Naive thymus-derived CD8-positive, alpha-beta T cell (primary cell): ENCODE measurements at regions not wholly inside any gene's neighbourhood (a gene's known extent, or its start where the extent isn't known, plus 50 kb on each side); places are given as distances from the start of the nearest gene placed in this dataset.

Experiments used
- ATAC-seq, 2 donors: fragments of 150-1000 bp; cut with Tn5 transposase in 1 of 2; sonication (Bioruptor Pico), chemical (Tn5 transposase) in 1 of 2; 1 replicate in 1 of 2; 2 replicates in 1 of 2; pipeline ENCODE4 v1.10.0; 2021; ENCODE audit warnings: mild to moderate bottlenecking in 2 of 2, moderate library complexity in 2 of 2
- POLR2A ChIA-PET: fragments of 350-600 bp; sonication (Branson Sonifier 250); formaldehyde crosslinking; loops from one replicate; lab custom pipeline; 2021; ENCODE audit warnings: antibody characterized with exemption; lab: Charles Lee
- DNase-seq, 10 donors: peaks; one replicate each; pipeline versions ENCODE4 v3.0.0 to v3.0.0-alpha.2; 2020 to 2022
- H3K27ac Mint-ChIP-seq, 10 donors: one replicate each; pipeline ENCODE4 v1.8.0; 2020 to 2022; ENCODE audit warnings: mild to moderate bottlenecking in 10 of 10, mixed read lengths in 10 of 10, moderate library complexity in 4 of 10, inconsistent platforms in 1 of 10
- H3K27me3 Mint-ChIP-seq, 5 donors: one replicate each; pipeline ENCODE4 v1.8.0; 2021 to 2022; ENCODE audit warnings: mixed read lengths in 5 of 5
- H3K36me3 Mint-ChIP-seq, 3 donors: one replicate each; pipeline ENCODE4 v1.8.0; 2020 to 2022; ENCODE audit warnings: mixed read lengths in 3 of 3, mild to moderate bottlenecking in 2 of 3, inconsistent platforms in 1 of 3
- H3K4me1 Mint-ChIP-seq, 4 donors: one replicate each; pipeline ENCODE4 v1.8.0; 2021 to 2022; ENCODE audit warnings: mixed read lengths in 4 of 4
- H3K4me3 Mint-ChIP-seq, 10 donors: one replicate each; pipeline ENCODE4 v1.8.0; 2020 to 2022; ENCODE audit warnings: mild to moderate bottlenecking in 10 of 10, mixed read lengths in 10 of 10, moderate library complexity in 6 of 10, inconsistent platforms in 1 of 10
- H3K9me3 Mint-ChIP-seq, 9 donors: one replicate each; pipeline ENCODE4 v1.8.0; 2020 to 2022; ENCODE audit warnings: mixed read lengths in 9 of 9, mild to moderate bottlenecking in 3 of 9, inconsistent platforms in 1 of 9, moderate library complexity in 1 of 9

DNA sequence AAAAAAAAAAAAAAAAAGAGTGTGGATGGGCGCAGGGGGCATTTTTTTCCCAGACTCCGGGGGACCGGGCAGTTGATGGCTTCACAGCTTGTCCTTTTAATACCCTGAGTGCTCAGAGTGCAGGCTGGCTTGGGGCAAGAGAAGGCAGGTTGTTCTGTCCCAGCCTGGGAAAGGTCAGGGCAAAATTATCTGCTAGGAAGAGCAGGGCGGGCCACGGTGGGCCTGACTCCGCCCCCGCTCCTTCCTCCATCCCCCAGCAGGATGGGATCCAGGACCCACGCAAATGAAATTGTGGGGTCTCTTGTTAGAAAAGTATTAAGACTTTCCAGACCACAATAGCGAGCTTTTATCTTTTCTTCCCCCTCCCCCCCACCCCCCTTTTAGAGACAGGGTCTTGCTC, 70.7 kb downstream of the PTPRS start:
- no peak overlapping the region for H3K27ac Mint-ChIP-seq
- H3K9me3 Mint-ChIP-seq, result no peaks in the 10 kb centered on the region
- POLR2A ChIA-PET, result no interaction called here
- no peak overlapping the region for H3K4me3 Mint-ChIP-seq
- peaks cover 0 to 4% (median 2%) of the 10 kb centered on the region in 3 donors for H3K36me3 Mint-ChIP-seq
- ATAC-seq (no peak), DNase-seq (no peak)
- H3K4me1 Mint-ChIP-seq, result no peaks in the 10 kb centered on the region
- H3K27me3 Mint-ChIP-seq, result no peaks in the 10 kb centered on the region

GRCh38 chr19:5269279-5269678, 71.3 kb downstream of the PTPRS start:
- H3K27ac Mint-ChIP-seq, result peak overlapping the region in 1 of 10 donors; percentile 9
- POLR2A ChIA-PET, result no interaction called here
- no peak for ATAC-seq
- H3K4me1 Mint-ChIP-seq, result no peaks in the 10 kb centered on the region
- H3K36me3 Mint-ChIP-seq, result peaks cover 0 to 4% (median 2%) of the 10 kb centered on the region in 3 donors
- no peak overlapping the region for H3K4me3 Mint-ChIP-seq
- no peaks in the 10 kb centered on the region for H3K9me3 Mint-ChIP-seq
- no peaks in the 10 kb centered on the region for H3K27me3 Mint-ChIP-seq
- no peak for DNase-seq

GRCh38 chr19:5268801-5269200, 71.8 kb downstream of the PTPRS start:
- peak overlapping the region in 1 of 10 donors; percentile 9 for H3K27ac Mint-ChIP-seq
- H3K27me3 Mint-ChIP-seq, result no peaks in the 10 kb centered on the region
- H3K9me3 Mint-ChIP-seq, result no peaks in the 10 kb centered on the region
- DNase-seq, result no peak
- no peaks in the 10 kb centered on the region for H3K4me1 Mint-ChIP-seq
- H3K4me3 Mint-ChIP-seq, result no peak overlapping the region
- ATAC-seq, result no peak
- H3K36me3 Mint-ChIP-seq, result peaks cover 0 to 4% (median 2%) of the 10 kb centered on the region in 3 donors
- POLR2A ChIA-PET, result no interaction called here

DNA sequence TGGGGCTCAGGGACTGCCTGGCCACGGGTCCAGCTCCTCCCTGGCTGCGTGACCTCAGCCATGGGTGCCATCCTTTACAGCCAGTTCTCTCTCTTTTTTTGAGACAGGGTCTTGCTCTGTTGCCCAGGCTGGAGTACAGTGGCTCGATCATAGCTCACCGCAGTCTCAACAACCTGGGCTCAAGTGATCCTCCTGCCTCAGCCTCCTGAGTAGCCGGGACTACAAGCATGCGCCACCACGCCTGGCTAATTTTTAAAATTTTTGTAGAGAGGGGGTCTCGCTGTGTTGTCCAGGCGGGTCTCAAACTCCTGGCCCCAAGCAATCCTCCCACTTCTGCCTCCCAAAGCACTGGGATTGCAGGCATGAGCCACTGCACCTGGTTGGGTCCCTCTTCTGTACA, 75.4 kb downstream of the PTPRS start:
- DNase-seq, result no peak
- H3K9me3 Mint-ChIP-seq, result peaks cover 0 to 1% (median 0%) of the 10 kb centered on the region in 9 donors
- no peaks in the 10 kb centered on the region for H3K36me3 Mint-ChIP-seq
- H3K4me1 Mint-ChIP-seq, result no peaks in the 10 kb centered on the region
- no peaks in the 10 kb centered on the region for H3K27me3 Mint-ChIP-seq
- H3K27ac Mint-ChIP-seq, result no peak overlapping the region
- no peak overlapping the region for H3K4me3 Mint-ChIP-seq
- ATAC-seq, result no peak
- POLR2A ChIA-PET, result no interaction called here

DNA sequence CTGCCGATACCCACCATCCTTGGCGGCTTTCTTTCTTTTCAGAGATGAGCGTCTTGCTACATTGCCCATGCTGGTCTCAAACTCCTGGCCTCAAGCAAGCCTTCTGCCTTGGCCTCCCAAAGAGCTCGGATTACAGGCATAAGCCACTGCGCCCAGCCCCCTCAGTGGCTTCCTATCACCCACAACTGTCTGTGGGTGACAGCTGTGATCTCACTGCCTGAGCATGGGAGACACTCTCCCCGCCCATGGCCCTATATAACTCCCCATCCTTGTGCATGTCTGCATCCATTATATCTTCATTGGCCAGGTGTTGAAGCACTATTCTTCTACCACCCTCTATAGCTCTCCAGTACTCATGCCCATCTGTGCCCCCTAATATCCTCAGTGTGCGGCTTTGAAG, 76.2 kb downstream of the PTPRS start:
- H3K27me3 Mint-ChIP-seq, result no peaks in the 10 kb centered on the region
- H3K9me3 Mint-ChIP-seq, result peaks cover 0 to 1% (median 0%) of the 10 kb centered on the region in 9 donors
- H3K27ac Mint-ChIP-seq, result no peak overlapping the region
- H3K4me1 Mint-ChIP-seq, result no peaks in the 10 kb centered on the region
- no peak for ATAC-seq
- H3K4me3 Mint-ChIP-seq, result no peak overlapping the region
- no peaks in the 10 kb centered on the region for H3K36me3 Mint-ChIP-seq
- POLR2A ChIA-PET, result no interaction called here
- DNase-seq, result no peak

DNA sequence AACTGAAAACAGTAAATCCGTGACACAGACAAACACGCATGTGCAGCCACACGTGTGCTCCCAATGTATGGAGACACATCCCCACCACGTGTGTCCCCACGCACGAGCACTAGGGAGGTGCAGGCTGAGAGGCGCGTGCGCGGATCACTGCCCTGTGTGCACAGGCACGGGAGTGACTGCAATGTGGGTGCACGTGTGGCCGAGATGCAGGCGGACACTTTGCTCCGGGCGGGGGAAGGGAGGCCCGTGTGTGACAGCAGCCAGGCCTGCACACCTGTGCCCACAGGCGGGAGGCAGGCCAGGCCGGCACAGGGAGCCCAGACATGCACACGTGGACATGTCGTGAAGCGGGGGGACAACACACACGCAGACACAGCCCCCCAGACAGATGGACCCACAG, 77.0 kb downstream of the PTPRS start:
- DNase-seq, result no peak

DNA sequence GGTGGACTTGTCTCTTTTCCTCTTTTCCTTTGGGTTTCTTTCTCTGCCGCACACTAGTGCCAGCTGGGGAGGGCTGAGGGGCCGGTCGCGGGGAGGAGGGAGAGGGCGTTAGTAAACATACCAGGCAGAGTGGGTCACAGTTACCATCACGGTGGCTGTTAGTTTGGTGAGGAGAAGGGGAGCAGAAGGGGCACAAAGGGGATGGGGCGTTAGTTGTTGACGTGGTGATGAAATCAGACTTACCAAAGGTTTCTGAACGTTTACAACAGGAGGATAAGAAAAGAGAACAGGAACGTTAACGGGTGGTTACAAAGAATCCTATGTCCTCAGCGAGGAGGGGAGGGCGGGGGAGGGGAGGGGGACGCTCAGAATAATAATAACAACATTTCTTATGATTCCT, 77.9 kb downstream of the PTPRS start:
- no peak for ATAC-seq
- no peaks in the 10 kb centered on the region for H3K4me1 Mint-ChIP-seq
- no peak for DNase-seq
- peaks cover 0 to 1% (median 0%) of the 10 kb centered on the region in 9 donors for H3K9me3 Mint-ChIP-seq
- H3K27ac Mint-ChIP-seq, result no peak overlapping the region
- no peak overlapping the region for H3K4me3 Mint-ChIP-seq
- H3K36me3 Mint-ChIP-seq, result no peaks in the 10 kb centered on the region
- H3K27me3 Mint-ChIP-seq, result no peaks in the 10 kb centered on the region
- POLR2A ChIA-PET, result no interaction called here

More for the DNA sequence above, 77.0 kb downstream of the PTPRS start:
- no peaks in the 10 kb centered on the region for H3K4me1 Mint-ChIP-seq
- peaks cover 0 to 1% (median 0%) of the 10 kb centered on the region in 9 donors for H3K9me3 Mint-ChIP-seq
- H3K27ac Mint-ChIP-seq, result no peak overlapping the region
- H3K4me3 Mint-ChIP-seq, result no peak overlapping the region
- H3K27me3 Mint-ChIP-seq, result no peaks in the 10 kb centered on the region
- POLR2A ChIA-PET, result no interaction called here
- no peaks in the 10 kb centered on the region for H3K36me3 Mint-ChIP-seq
- ATAC-seq, result no peak

GRCh38 chr19:5261156-5261890, 79.3 kb downstream of the PTPRS start:
- no peaks in the 10 kb centered on the region for H3K4me1 Mint-ChIP-seq
- H3K27ac Mint-ChIP-seq, result no peak overlapping the region
- DNase-seq, result no peak
- peaks cover 0 to 7% (median 5%) of the 10 kb centered on the region in 9 donors for H3K9me3 Mint-ChIP-seq
- H3K27me3 Mint-ChIP-seq, result no peaks in the 10 kb centered on the region
- H3K36me3 Mint-ChIP-seq, result peaks cover 0 to 3% (median 2%) of the 10 kb centered on the region in 3 donors
- H3K4me3 Mint-ChIP-seq, result no peak overlapping the region
- POLR2A ChIA-PET, result no interaction called here
- no peak for ATAC-seq

DNA sequence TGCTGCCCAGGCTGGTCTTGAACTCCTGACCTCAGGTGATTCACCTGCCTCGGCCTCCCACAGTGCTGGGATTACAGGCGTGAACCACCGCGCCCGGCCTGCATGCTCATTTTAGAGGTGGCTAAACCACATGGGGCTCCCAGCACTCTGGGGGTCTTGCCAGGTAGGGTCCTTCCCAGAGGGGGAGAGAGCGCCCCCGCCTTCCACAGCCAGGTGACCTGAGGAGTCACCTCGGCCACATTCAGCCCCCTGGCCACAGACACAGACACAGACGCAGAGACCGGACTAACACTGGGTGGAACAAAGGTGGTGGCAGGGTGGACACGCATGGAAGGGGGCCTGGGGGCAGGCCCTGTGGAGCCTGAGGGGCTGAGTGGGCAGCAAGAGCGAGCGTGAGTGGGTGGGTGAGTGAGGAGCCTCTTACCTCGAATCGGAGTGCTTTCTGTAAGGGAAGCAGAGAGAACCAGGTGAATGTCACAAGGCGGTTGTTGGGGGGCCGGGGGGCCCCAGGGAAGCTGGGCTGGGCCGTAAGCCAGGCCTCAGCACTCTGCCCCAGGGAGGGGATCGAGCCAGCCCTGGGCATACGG, 80.1 kb downstream of the PTPRS start:
- peaks cover 0 to 16% (median 13%) of the 10 kb centered on the region in 9 donors for H3K9me3 Mint-ChIP-seq
- POLR2A ChIA-PET, result no interaction called here
- H3K4me3 Mint-ChIP-seq, result no peak overlapping the region
- H3K36me3 Mint-ChIP-seq, result peaks cover 5 to 7% (median 6%) of the 10 kb centered on the region in 3 donors
- no peaks in the 10 kb centered on the region for H3K27me3 Mint-ChIP-seq
- DNase-seq (no peak), ATAC-seq (no peak)
- peak overlapping the region in 1 of 10 donors; percentile 32 for H3K27ac Mint-ChIP-seq
- no peaks in the 10 kb centered on the region for H3K4me1 Mint-ChIP-seq

DNA sequence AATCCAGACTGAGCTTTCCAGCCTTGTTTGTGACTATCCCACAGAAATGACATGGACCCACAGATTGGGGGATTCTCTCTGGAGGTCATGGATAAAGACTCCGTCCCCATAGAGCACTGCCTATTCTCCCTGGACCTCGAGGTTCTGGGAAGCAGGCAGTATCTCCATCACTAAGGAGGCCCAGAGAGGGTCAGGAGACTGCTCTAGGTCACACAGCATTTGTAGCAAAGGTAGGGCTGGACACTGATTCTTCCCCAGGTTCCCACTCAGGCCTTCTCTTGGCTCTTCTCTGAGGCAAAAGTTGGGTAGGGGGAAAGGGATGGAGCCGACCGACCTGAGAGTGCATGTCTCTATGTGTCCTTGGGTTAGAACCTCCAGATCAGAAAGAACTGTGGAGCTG, 80.9 kb downstream of the PTPRS start:
- Mint-ChIP-seq H3K4me1 (no peaks in the 10 kb centered on the region), H3K27ac (no peak overlapping the region), H3K36me3 (peaks cover 6 to 12% (median 8%) of the 10 kb centered on the region in 3 donors), H3K4me3 (no peak overlapping the region), H3K27me3 (no peaks in the 10 kb centered on the region), H3K9me3 (peaks cover 0 to 23% (median 19%) of the 10 kb centered on the region in 9 donors)
- ATAC-seq, result no peak
- POLR2A ChIA-PET, result no interaction called here
- no peak for DNase-seq

DNA sequence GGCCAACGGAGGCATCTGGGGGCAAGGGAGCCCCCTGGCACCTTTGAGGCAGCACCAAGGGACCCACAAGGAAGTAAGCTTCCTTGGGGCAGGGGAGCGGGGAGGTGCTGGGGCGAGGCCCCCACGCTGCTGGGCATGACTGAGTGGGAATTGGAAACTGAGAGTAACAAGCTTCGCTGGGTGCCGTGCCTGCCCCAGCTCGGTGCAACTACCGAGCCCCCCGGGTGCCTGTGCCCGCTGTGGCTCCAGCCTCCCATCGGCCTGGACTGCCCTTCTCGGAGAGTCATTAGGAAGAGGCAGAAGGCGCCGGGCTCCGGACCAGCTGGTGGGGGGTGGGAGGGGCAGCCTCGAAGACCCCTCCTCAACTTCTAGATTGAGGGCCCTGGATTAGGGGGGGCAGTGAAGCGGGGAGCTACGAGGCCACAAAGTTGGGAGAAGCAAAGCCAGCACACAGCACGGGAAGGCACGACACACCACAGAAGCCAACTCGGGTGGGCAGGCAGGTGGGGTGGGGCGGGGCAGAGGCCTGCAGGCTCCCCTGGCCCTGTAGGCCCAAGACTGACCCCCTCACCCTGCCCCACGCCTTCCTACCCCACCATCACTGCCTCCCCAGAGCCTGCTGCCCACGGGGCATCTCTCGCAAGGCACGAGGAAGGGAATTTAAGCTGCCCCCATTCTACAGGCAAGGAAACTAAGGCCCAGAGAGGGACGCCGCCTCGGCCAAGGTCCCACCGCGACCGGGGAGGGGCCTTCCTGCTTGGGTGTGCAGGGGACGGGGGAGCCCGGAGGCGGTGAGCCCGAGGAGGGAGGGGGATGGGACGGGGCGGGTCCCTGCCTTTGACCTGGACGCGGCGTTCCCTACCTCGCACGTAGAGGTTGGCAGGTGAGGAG, 83.2 kb downstream of the PTPRS start:
- H3K36me3 Mint-ChIP-seq, result peaks cover 13 to 20% (median 20%) of the 10 kb centered on the region in 3 donors
- H3K27ac Mint-ChIP-seq, result no peak overlapping the region
- no peaks in the 10 kb centered on the region for H3K27me3 Mint-ChIP-seq
- DNase-seq, result no peak
- no peak overlapping the region for H3K4me3 Mint-ChIP-seq
- ATAC-seq, result no peak
- peaks cover 3 to 40% (median 23%) of the 10 kb centered on the region in 9 donors for H3K9me3 Mint-ChIP-seq
- H3K4me1 Mint-ChIP-seq, result no peaks in the 10 kb centered on the region
- POLR2A ChIA-PET, result no interaction called here

- Mint-ChIP-seq H3K27ac (peak overlapping the region in 1 of 10 donors; percentile 72), H3K4me1 (no peaks in the 10 kb centered on the region), H3K27me3 (no peaks in the 10 kb centered on the region), H3K36me3 (peaks cover 13 to 20% (median 20%) of the 10 kb centered on the region in 3 donors), H3K4me3 (no peak overlapping the region), H3K9me3 (peaks cover 3 to 40% (median 23%) of the 10 kb centered on the region in 9 donors)
- DNase-seq, result no peak
- no peak for ATAC-seq
- POLR2A ChIA-PET, result no interaction called here
These were observed 84.9 kb downstream of the PTPRS start for GRCh38 chr19:5255602-5256231.
